B cell (primary cell): ENCODE measurements at regions not wholly inside any gene's neighbourhood (a gene's known extent, or its start where the extent isn't known, plus 50 kb on each side); places are given as distances from the start of the nearest gene placed in this dataset.

Experiments
- ATAC-seq: fragments of 200-7000 bp; cut with Tn5 transposase; one replicate; pipeline ENCODE4 v1.10.0; 2021; ENCODE audit warnings: low read depth, mild to moderate bottlenecking, moderate number of reproducible peaks, moderate library complexity
- CTCF ChIA-PET: fragments of 350-600 bp; sonication (Branson Sonifier 250); formaldehyde crosslinking; loops from one replicate; lab custom pipeline; 2021; ENCODE audit warnings: antibody characterized with exemption, inconsistent platforms; lab: Charles Lee
- POLR2A ChIA-PET: fragments of 350-600 bp; sonication (Branson Sonifier 250); formaldehyde crosslinking; loops from one replicate; lab custom pipeline; 2021; ENCODE audit warnings: antibody characterized with exemption; lab: Charles Lee
- DNase-seq: peaks from one replicate; pipeline ENCODE4 v3.0.0; 2013
- H2AFZ ChIP-seq: 2 replicates; pipeline ENCODE4 v1.6.1; 2012; ENCODE audit warnings: mild to moderate bottlenecking, low read depth, low read length; ENCODE audit not compliant: insufficient read depth, poor library complexity, severe bottlenecking
- H3K27ac ChIP-seq, 2 donors: 1 replicate in 1 of 2; 2 replicates in 1 of 2; pipeline ENCODE4 v1.5.1; 2012 to 2013; ENCODE audit warnings: low read length in 2 of 2, mild to moderate bottlenecking in 2 of 2, moderate library complexity in 1 of 2
- H3K27me3 ChIP-seq, 4 experiments: fragments of 200-600 bp in 1 of 4; sonication (generic) in 1 of 4; replicated peaks in 1 of 4; 1 replicate in 2 of 4; 2 replicates in 2 of 4; pipeline versions ENCODE4 v1.6.1 to v1.7.0; 2013 to 2016; ENCODE audit warnings: low read length in 3 of 4, mild to moderate bottlenecking in 2 of 4, mixed read lengths in 1 of 4, moderate library complexity in 1 of 4; ENCODE audit not compliant: insufficient read depth in 4 of 4, control insufficient read depth in 3 of 4; ENCODE audit errors: control extremely low read depth in 1 of 4
- H3K36me3 ChIP-seq, 2 experiments: replicated peaks in 1 of 2; 1 replicate in 1 of 2; 2 replicates in 1 of 2; pipeline versions ENCODE4 v1.6.1 to v1.7.1; 2013; ENCODE audit warnings: low read length in 1 of 2; ENCODE audit not compliant: insufficient read depth in 2 of 2, control insufficient read depth in 1 of 2; ENCODE audit errors: control extremely low read depth in 1 of 2, extremely low read depth in 1 of 2
- H3K4me1 ChIP-seq, 2 donors: fragments of 200-600 bp in 1 of 2; sonication (generic) in 1 of 2; 1 replicate in 1 of 2; 2 replicates in 1 of 2; pipeline versions ENCODE4 v1.5.1 to v1.6.1; 2013 to 2017; ENCODE audit warnings: low read length in 2 of 2; ENCODE audit not compliant: control insufficient read depth in 2 of 2, insufficient read depth in 2 of 2
- H3K4me2 ChIP-seq: replicated peaks from 2 replicates; pipeline ENCODE3; 2012; ENCODE audit warnings: mild to moderate bottlenecking, low read depth, low read length; ENCODE audit not compliant: poor library complexity, severe bottlenecking
- H3K4me3 ChIP-seq, 5 experiments: fragments of 200-600 bp in 1 of 5; sonication (generic) in 1 of 5; 1 replicate in 3 of 5; 2 replicates in 2 of 5; pipeline versions ENCODE4 v1.5.1 to v1.7.0; 2011 to 2016; ENCODE audit warnings: low read length in 4 of 5, mild to moderate bottlenecking in 4 of 5, low read depth in 2 of 5, control low read depth in 1 of 5, moderate library complexity in 1 of 5; ENCODE audit not compliant: insufficient read depth in 1 of 5; ENCODE audit errors: control extremely low read depth in 1 of 5, extremely low read depth in 1 of 5
- H3K79me2 ChIP-seq: fragments of 200-600 bp; sonication (generic); one replicate; pipeline ENCODE4 v1.6.0; 2016; ENCODE audit warnings: low read length; ENCODE audit not compliant: control insufficient read depth, insufficient read depth
- H3K9ac ChIP-seq: fragments of 200-600 bp; sonication (generic); 2 replicates; pipeline ENCODE4 v1.6.1; 2017; ENCODE audit warnings: mild to moderate bottlenecking, low read length, moderate library complexity
- H3K9me3 ChIP-seq, 3 donors: one replicate each; pipeline versions ENCODE4 v1.6.1 to v1.7.1; 2013; ENCODE audit warnings: low read length in 2 of 3; ENCODE audit not compliant: control insufficient read depth in 2 of 3, insufficient read depth in 1 of 3; ENCODE audit errors: control extremely low read depth in 1 of 3
- H4K20me1 ChIP-seq: 2 replicates; pipeline ENCODE4 v1.6.0; 2012; ENCODE audit warnings: mild to moderate bottlenecking, low read length; ENCODE audit not compliant: insufficient read depth, control insufficient read depth, poor library complexity, severe bottlenecking
- H3K27ac Mint-ChIP-seq: one replicate; pipeline ENCODE4 v1.8.0; 2021; ENCODE audit warnings: mixed read lengths
- H3K27me3 Mint-ChIP-seq: one replicate; pipeline ENCODE4 v1.8.0; 2021; ENCODE audit warnings: mixed read lengths
- H3K4me1 Mint-ChIP-seq: one replicate; pipeline ENCODE4 v1.8.0; 2021; ENCODE audit warnings: mixed read lengths
- H3K4me3 Mint-ChIP-seq: one replicate; pipeline ENCODE4 v1.8.0; 2021; ENCODE audit warnings: mixed read lengths
- H3K9me3 Mint-ChIP-seq: one replicate; pipeline ENCODE4 v1.8.0; 2022; ENCODE audit warnings: mixed read lengths; ENCODE audit not compliant: insufficient read depth
- EZH2 ChIP-seq: IDR thresholded peaks from 2 replicates; pipeline ENCODE4 v1.6.1; 2012; ENCODE audit warnings: borderline replicate concordance, low read depth, mild to moderate bottlenecking, moderate library complexity, low read length; ENCODE audit not compliant: insufficient read depth, poor library complexity, severe bottlenecking
- WGBS: methylation state at CpG from one replicate; pipeline ENCODE4 v1.1.5; 2013; ENCODE audit warnings: missing lambda C conversion rate; ENCODE audit not compliant: insufficient coverage; 5-methylcytosine and 5-hydroxymethylcytosine counted together
- intact Hi-C: fragments of 100-400 bp; cut with micrococcal nuclease; formaldehyde crosslinking; loops from one replicate; pipeline ENCODE4 v1.10.0; 2022
- TF ChIP-seq, protein P1 (sequence below): fragments of 200-600 bp; IDR thresholded peaks from one replicate; pipeline ENCODE4 v1.8.0; 2022; ENCODE audit warnings: antibody characterized with exemption, mild to moderate bottlenecking

DNA sequence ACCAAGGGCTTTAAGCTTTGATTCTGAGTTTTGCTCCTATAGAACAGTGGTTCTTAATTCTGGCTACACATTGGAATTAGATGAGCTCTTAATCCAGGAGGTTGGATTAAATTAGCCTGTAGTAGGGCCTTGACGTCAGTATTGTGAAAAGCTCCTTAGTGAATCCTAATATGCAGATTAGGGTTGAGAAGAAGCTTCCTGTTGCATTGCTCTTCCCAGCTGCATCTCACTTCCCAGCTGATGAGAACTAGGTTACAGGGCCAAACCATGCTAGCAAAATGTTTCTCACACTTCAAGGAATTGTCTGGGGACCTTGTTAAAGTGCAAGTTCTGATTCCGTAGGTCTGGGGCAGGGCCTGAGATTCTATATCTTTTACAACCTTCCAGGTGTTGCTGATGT is 300.0 kb downstream of the ZSWIM6 start:
- Mint-ChIP-seq H3K4me3 (no peak overlapping the region), H3K4me1 (peaks cover 2% of the 10 kb centered on the region), H3K27ac (no peak overlapping the region), H3K9me3 (no peaks in the 10 kb centered on the region), H3K27me3 (peaks cover 11% of the 10 kb centered on the region)
- Histone ChIP-seq H3K4me3 (no peak overlapping the region), H3K36me3 (no peaks in the 10 kb centered on the region), H3K4me2 (no peak overlapping the region), H3K27ac (no peak overlapping the region), H3K9me3 (no peaks in the 10 kb centered on the region), H3K27me3 (no peaks in the 10 kb centered on the region), H3K9ac (no peak overlapping the region), H3K79me2 (no peaks in the 10 kb centered on the region), H3K4me1 (peaks cover 1% of the 10 kb centered on the region in 2 donors), H2AFZ (no peak overlapping the region), H4K20me1 (no peaks in the 10 kb centered on the region)
- no peak for TF ChIP-seq EZH2
- TF ChIP-seq, protein P1, sequence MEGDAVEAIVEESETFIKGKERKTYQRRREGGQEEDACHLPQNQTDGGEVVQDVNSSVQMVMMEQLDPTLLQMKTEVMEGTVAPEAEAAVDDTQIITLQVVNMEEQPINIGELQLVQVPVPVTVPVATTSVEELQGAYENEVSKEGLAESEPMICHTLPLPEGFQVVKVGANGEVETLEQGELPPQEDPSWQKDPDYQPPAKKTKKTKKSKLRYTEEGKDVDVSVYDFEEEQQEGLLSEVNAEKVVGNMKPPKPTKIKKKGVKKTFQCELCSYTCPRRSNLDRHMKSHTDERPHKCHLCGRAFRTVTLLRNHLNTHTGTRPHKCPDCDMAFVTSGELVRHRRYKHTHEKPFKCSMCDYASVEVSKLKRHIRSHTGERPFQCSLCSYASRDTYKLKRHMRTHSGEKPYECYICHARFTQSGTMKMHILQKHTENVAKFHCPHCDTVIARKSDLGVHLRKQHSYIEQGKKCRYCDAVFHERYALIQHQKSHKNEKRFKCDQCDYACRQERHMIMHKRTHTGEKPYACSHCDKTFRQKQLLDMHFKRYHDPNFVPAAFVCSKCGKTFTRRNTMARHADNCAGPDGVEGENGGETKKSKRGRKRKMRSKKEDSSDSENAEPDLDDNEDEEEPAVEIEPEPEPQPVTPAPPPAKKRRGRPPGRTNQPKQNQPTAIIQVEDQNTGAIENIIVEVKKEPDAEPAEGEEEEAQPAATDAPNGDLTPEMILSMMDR, result no peak
- no peak for ATAC-seq
- WGBS, result 100% methylated on average over 1 of the region's 2 CpGs
- CTCF ChIA-PET, result interaction anchor here (1.5 kb wide), 1 partner anchor 27 kb away, joined by 3 read pairs; no protein-coding TSS in a partner anchor
- intact Hi-C loops, result no loop called here
- POLR2A ChIA-PET, result no interaction called here
- no peak for DNase-seq

DNA sequence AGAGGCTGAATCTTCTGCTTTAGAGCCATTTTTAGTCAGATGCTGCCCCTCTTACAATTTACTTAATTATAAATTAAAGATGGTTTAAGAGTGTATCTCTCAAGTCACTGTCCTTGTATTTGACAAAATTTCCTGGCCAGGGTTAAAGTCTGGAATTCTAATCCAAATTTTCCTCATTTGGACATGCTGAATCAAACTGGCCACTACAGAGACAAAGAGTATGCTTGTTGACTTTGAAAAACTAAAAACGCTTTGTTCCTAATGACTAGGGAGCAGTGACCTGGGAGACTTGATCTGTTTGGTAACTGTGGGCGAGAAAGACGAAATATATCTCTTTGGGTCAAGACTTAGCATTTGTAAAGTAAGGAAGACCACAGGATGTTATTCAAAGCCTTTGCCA is 303.2 kb downstream of the ZSWIM6 start:
- no peaks in the 10 kb centered on the region for H3K79me2 ChIP-seq

More for the DNA sequence above, 303.2 kb downstream of the ZSWIM6 start:
- H3K4me1 Mint-ChIP-seq, result no peaks in the 10 kb centered on the region
- no peak overlapping the region for H3K9ac ChIP-seq
- no peaks in the 10 kb centered on the region for H4K20me1 ChIP-seq
- H3K9me3 ChIP-seq, result no peaks in the 10 kb centered on the region
- DNase-seq, result no peak
- ChIA-PET POLR2A (no interaction called here), CTCF (no interaction called here)
- peaks cover 12% of the 10 kb centered on the region for H3K27me3 Mint-ChIP-seq
- no peak overlapping the region for H3K27ac Mint-ChIP-seq
- H3K4me1 ChIP-seq, result no peaks in the 10 kb centered on the region
- H3K9me3 Mint-ChIP-seq, result no peaks in the 10 kb centered on the region
- intact Hi-C loops, result no loop called here
- H3K4me3 ChIP-seq, result no peak overlapping the region
- no peaks in the 10 kb centered on the region for H3K36me3 ChIP-seq
- H3K27ac ChIP-seq, result no peak overlapping the region
- WGBS, result 94% methylated on average over 3 of the region's 3 CpGs
- ATAC-seq, result no peak
- H2AFZ ChIP-seq, result no peak overlapping the region
- no peak overlapping the region for H3K4me3 Mint-ChIP-seq
- TF ChIP-seq, protein P1, result no peak
- TF ChIP-seq EZH2, result no peak
- H3K27me3 ChIP-seq, result peaks cover 0 to 5% (median 0%) of the 10 kb centered on the region in 4 experiments
- H3K4me2 ChIP-seq, result no peak overlapping the region
